ENCODE measurements at regions not wholly inside any gene's neighbourhood (a gene's known extent, or its start where the extent isn't known, plus 50 kb on each side); places are given as distances from the start of the nearest gene placed in this dataset.

- TF ChIP-seq ZNF784 (CRISPR knock-in tag; IDR thresholded peaks at IDR 0.05; ENCODE audit: borderline replicate concordance) = no peak
- TF ChIP-seq ZNF430 (CRISPR knock-in tag; IDR thresholded peaks at IDR 0.05) = no peak
- no peak for TF ChIP-seq CAMTA2 (CRISPR knock-in tag; IDR thresholded peaks at IDR 0.05; ENCODE audit: borderline replicate concordance)
- TF ChIP-seq THAP8 (CRISPR knock-in tag; IDR thresholded peaks at IDR 0.05; ENCODE audit: borderline replicate concordance) = no peak
- TF ChIP-seq SIN3A (IDR thresholded peaks at IDR 0.05; ENCODE audit: borderline replicate concordance, low read depth, low read length) = no peak
- no peak for TF ChIP-seq ZNF264 (CRISPR knock-in tag; IDR thresholded peaks at IDR 0.05)
- TF ChIP-seq KAT2B (IDR thresholded peaks at IDR 0.05; ENCODE audit: borderline replicate concordance, low read depth, low read length) = no peak
- no peak for TF ChIP-seq JARID2 (CRISPR knock-in tag; IDR thresholded peaks at IDR 0.05; ENCODE audit: insufficient replicate concordance)
- TF ChIP-seq GLMP (CRISPR knock-in tag; IDR thresholded peaks at IDR 0.05; ENCODE audit: borderline replicate concordance) = no peak
- TF ChIP-seq ZBTB34 (CRISPR knock-in tag; IDR thresholded peaks at IDR 0.05) = no peak
- TF ChIP-seq NFYB (CRISPR knock-in tag; IDR thresholded peaks at IDR 0.05) = 0 out of 2 replicates have a peak, but pooled peaks have one; percentile 21
- no peak for TF ChIP-seq GMEB1 (CRISPR knock-in tag; IDR thresholded peaks at IDR 0.05; ENCODE audit: borderline replicate concordance)
- peak; percentile 74; the same call in 1 of the 2 replicates for TF ChIP-seq GTF3A (CRISPR knock-in tag; conservative IDR thresholded peaks at IDR 0.05)
- TF ChIP-seq ZNF414 (CRISPR knock-in tag; IDR thresholded peaks at IDR 0.05) = no peak
- TF ChIP-seq GABPA (IDR thresholded peaks at IDR 0.05; ENCODE audit: low read depth, low read length) = no peak
- no peak for TF ChIP-seq GABPA (CRISPR knock-in tag; IDR thresholded peaks at IDR 0.05; ENCODE audit: low read depth)
- no peak for TF ChIP-seq ZNF350 (CRISPR knock-in tag; IDR thresholded peaks at IDR 0.05; ENCODE audit: borderline replicate concordance, low read depth)
- TF ChIP-seq ZNF207 (IDR thresholded peaks at IDR 0.05; ENCODE audit: borderline replicate concordance) = no peak
- TF ChIP-seq ZNF678 (CRISPR knock-in tag; IDR thresholded peaks at IDR 0.05) = 0 out of 2 replicates have a peak, but pooled peaks have one; percentile 25
- no peak for TF ChIP-seq KLF13 (CRISPR knock-in tag; IDR thresholded peaks at IDR 0.05)
- TF ChIP-seq MTA1 (CRISPR knock-in tag; IDR thresholded peaks at IDR 0.05; ENCODE audit: borderline replicate concordance) = no peak; the same call in 1 of the 2 replicates
- TF ChIP-seq SMAD9 (CRISPR knock-in tag; IDR thresholded peaks at IDR 0.05) = no peak
- TF ChIP-seq ZNF230 (CRISPR knock-in tag; IDR thresholded peaks at IDR 0.05) = 0 out of 2 replicates have a peak, but pooled peaks have one; percentile 24
- TF ChIP-seq ETV6 (CRISPR knock-in tag; conservative IDR thresholded peaks at IDR 0.05) = no peak
- TF ChIP-seq MBD4 (IDR thresholded peaks at IDR 0.05; ENCODE audit: borderline replicate concordance, low read length) = no peak
Measured at GRCh38 chr1:229019663-229020271, 251.1 kb upstream of the RAB4A start (continued).

Data from HepG2 (cell line).